ENCODE measurements at regions not wholly inside any gene's neighbourhood (a gene's known extent, or its start where the extent isn't known, plus 50 kb on each side); places are given as distances from the start of the nearest gene placed in this dataset.

- TF ChIP-seq POLR2A (IDR thresholded peaks at IDR 0.05) (no peak), CTCF (IDR thresholded peaks at IDR 0.05) (no peak), POLR2AphosphoS5 (IDR thresholded peaks at IDR 0.05) (no peak)
These were observed 124.1 kb downstream of the FAM174A start for GRCh38 chr5:100659080-100659795.

All from breast epithelium (tissue), 3 donors.